SK-N-DZ (cell line): ENCODE measurements at regions not wholly inside any gene's neighbourhood (a gene's known extent, or its start where the extent isn't known, plus 50 kb on each side); places are given as distances from the start of the nearest gene placed in this dataset.
"Not testable (repeated sequence)": the region's sequence is repeated elsewhere in the genome, so short reads cannot be mapped to it uniquely, and the experiment has no call there.

Experiments used
- DNase-seq: peaks from one replicate; pipeline ENCODE4 v3.0.0-alpha.2; 2015; ENCODE audit warnings: low spot score

DNA sequence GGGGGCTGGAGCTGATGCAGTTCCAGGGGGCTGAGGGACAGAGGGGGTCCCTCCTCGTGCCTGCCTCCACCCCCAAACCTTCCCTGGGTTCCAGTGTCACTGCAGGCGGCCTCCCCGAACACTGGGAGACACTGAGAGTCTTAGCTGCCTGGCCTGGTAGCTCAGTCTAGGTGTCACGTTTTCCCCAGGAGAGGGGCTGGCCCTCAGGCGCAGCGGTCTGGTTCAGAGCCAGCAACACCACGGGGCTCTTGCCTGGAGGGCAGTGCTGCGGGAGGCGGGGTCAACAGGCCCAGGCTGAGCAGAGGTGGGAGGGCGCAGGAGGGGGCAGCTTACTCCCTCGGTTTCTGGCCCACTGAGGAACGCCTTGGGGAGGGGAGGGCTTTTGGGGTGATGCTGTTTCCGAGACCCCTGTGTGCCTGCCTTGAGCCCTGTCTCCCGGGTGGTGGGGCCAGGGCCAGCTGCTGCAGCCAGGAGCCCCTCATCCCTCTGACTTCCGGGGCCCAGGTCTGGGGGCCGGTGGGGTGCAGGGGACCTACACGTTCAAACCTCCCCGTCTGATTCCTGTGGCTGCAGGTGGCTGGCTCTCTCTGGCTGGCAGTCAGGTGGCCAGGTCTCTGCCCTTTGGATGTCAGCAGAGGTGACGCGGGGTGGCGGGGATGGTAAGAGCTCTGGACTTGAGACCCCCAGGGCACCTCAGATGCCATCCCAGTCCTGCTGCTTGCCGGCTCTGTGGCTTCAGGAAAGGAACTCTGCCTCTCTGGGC is 89.3 kb upstream of the GSE1 start:
- DNase-seq, result peak; percentile 91

- DNase-seq, result no peak
Measured at GRCh38 chr16:85524365-85524629, 88.8 kb upstream of the GSE1 start.

DNA sequence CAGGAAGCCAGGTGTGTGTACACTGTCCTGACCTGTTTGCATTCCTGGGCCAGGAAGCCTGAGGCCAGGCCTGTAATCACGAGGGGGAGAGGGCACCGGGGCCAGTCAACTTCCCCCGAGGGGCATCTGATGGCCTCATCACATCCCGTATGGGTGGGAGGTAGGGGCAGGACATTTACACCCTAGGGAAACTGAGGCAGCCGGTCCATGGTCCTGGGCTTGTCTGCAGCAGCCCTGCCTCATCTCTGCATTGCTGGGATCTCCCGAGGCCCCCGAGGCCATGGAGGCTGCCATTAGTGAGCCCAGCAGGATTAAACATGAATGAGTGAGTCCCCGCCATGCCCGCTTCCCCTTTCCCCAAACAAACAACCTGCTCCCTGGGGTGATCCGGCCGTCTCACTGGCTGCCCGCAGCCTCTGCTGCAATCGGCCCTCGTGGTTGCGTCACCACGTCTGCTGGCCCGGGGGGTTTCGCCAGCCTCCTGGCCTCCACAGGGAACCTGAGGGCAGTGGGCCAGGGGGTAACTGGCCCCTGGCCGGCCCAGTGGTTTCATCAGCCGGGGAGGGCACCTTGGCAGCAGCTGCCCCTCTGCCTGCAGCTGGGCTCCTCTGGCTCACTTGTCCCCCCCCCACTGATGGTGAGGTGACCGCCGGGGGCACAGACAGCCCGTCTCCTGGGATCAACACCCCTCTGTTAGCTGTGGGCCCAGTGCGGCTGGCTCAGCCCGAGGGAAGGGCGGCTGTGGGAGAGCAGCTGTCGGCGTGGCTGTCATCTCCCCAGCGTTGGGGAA is 88.3 kb upstream of the GSE1 start:
- no peak for DNase-seq

DNA sequence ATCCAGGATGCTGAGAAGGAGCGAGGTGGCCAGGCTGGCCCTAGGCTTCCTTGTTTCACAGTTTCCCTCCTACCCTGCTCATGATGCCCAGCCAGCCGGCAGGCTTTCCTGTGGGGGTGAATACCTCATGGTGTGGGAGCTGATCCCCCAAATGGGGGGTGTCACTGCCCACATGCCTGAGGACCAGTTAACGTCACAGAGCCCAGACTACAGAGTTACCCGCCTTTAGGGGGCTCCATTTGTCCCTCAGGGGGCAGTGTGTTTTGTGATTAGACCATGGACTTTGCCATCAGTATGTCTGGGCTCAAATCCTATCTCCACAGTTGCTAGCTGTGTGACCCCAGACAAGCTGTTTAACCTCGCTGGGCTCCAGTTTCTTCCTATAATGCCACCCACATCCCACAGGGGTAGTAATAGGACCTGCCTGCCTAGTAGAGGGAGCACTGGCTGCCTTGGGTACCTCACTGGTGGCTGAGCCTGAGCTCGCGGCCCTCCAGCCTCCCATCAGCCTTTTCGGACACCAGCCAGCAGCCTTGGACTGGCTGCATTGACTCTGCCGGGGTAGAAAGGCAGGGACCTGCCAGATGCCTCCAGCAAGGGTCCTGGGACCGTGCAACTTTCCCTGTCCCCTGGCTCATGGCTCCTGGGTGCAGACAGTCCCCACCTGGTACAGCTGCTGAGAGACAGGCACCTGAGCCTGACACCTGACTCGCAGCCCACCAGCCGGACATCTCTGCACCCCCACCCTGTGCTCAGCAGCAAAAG is 87.5 kb upstream of the GSE1 start:
- DNase-seq, result no peak

DNA sequence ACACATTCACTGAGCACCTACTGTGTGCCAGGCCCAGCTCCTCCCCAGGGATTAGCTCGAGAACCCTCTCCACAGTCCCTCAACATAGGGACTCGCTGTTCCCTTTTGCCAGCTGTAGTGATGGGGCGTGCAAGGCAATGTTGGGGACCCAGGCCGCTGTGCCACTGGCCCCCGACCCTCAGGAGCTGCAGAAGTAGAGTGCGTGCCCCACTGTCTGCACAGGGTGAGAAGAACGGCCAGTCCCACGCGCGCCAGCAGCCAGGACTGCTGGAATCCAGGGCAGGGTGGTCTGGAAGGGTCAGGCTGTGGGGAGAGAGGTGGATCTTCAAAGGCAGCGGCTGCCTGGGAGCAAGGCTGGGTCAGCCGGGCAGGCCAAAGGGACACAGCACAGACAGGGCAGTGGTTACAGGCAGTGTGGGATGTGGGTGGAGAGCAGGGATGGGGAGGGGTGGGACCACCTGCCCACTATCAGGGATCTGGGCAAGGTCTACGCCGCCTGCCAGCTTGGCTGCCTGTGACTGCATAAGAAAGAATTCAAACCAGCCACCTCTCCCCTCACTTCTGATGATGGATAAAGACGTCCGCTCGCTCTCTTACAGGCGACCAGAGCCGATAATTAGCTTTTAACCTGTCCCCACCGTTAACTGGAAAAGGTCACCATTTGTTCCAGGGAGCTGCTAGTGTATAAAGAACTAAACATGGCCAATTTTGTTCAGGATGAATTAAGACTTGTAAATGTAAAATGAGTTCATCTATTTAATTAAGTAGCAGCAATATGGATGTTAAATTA is 86.7 kb upstream of the GSE1 start:
- peak; percentile 53 for DNase-seq

- no peak for DNase-seq
Measured at GRCh38 chr16:85527042-85527766, 85.9 kb upstream of the GSE1 start.

DNA sequence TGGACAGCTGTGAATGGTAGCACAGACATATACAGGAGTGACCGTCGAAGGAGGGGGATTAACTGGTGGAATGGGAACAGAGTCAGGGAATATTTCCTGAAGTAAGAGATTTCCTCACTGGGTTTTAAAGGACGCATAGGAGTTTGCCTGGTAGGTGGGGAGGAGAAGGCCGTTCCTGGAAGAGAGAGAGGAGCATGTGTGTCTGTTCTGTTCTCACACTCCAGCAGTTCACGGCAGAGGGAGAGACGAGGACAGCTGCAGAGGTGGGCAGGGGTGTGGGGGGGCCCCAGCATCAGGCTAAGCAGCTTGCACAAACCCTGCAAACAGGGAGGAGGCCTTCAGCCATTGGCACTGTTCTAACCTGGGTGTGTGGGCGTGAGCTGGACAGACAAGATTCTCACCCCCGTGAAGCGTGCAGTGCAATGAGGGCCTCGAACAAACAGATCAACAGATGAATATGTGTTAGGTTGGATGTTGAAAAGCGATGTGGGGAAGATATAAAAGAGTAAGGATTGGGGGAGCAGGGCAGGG is 85.3 kb upstream of the GSE1 start:
- no peak for DNase-seq

- peak; percentile 72 for DNase-seq
Measured at GRCh38 chr16:85528528-85529387, 84.4 kb upstream of the GSE1 start.

DNA sequence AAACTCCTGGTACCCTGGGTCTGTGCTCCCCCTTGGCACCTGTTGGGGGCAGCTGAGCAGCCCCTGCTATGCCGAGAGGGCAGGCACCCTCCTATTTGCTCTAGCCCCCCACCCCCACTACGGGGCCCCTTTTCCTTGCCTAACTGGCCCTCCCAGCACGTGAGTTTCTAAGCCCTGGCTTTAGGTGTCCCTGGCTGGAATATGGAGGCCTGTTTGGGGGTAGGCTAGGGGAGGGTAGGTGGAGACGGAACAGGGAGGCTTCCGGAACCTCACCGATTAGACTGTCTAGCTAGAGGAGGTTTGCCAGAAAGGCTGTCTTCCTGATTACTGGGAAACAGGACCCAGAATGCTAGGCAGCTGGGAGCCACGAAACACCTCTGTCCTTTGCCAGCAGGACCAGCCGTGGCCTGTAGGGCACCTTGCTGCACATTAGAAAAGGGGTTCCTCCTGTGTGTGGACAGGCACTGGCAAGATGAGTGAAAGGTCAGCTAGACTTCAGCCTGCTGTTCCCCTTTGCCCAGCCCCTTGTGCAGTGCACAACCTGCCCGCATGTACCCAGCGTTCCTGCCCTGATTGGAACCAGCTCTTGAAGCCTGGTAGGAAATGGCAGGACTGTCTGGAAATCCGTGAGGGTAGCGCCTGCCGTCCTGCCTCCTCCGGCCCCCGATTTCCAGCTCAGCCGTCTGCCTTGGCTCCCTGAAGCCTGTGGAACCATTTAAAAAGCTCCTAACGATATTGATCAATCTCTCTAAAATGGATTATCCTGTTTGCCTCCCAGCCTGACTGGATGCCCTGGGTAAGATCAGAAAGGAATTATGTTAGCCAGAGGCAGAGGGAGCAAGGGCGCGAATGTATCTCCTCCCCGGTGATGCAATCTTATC is 83.4 kb upstream of the GSE1 start:
- peak; percentile 95 for DNase-seq

DNA sequence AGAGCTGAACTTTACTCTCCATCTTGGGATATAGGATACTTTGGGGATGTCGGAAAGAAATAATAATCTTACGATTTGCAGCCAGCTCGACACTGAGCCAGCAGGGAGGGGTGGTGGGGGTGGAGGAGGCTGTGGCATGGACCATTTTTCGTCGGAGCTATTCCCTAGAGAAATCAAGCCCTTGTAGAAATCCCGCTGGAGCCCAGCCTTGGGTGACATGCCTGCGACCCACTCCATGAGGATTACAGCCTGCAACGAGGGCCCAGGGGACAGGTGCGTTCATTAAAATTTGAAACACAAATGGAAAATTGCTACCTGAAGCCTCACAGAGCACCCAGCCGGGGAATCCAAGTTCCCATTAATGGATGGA is 82.8 kb upstream of the GSE1 start:
- no peak for DNase-seq

GRCh38 chr16:85531516-85531915 is 81.6 kb upstream of the GSE1 start:
- no peak for DNase-seq

DNA sequence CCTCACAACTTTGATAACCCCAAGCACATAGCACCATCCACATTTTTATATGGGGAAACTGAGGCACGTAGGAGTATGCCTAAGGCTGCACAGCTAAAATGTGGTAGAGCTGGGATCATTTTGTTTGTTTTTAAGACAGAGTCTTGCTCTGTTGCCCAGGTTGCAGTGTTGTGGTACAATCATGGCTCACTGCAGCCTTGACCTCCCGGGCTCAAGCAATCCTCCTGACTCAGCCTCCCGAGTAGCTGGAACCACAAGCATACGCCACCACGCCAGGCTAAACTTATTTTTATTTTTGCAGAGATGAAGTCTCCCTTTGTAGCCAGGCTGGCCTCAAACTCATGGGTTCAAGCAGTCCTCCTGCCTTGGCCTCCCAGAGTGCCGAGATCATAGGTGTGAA is 81.0 kb upstream of the GSE1 start:
- no peak for DNase-seq

- DNase-seq, result not testable (repeated sequence)
Measured at GRCh38 chr16:85533593-85533992, 79.5 kb upstream of the GSE1 start.

DNA sequence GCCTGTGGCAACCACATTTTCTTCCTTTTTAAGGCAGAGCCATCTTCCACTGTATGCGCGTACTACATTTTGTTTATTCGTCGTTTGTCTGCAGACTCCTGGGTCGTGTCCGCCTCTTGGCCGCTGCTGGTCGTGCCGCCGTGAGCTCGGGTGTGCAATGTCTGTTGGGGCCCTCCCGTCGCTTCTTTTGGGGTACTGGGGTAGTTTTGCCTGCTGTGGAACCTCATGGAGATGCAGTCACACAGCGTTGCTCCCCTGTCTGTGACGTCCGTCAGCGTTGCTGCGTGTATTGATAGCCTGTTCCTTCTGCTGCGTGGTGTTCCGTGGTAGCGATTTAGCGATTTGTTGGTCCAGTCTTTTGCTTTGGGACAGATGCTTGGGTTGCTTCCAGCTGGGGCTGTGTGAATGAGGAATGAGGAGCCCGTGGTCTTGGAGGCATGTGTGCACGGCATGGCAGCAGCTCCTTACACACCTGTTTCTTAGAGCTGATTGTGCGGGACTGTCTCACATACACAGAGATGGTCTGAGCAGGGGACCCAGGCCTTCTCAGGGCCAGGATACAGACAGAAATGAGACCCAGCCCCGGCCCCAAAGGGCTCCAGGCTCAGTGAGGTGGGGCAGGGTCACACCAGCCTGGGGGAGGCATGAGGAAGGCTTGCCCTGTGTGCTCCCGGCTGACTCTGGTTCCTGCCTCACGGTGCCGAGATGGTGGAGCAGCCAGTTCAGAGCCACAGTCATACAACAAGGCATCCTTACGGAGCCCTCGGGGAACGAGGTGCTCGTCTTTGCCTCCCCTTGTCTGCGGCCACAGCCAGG is 78.4 kb upstream of the GSE1 start:
- no peak for DNase-seq

DNA sequence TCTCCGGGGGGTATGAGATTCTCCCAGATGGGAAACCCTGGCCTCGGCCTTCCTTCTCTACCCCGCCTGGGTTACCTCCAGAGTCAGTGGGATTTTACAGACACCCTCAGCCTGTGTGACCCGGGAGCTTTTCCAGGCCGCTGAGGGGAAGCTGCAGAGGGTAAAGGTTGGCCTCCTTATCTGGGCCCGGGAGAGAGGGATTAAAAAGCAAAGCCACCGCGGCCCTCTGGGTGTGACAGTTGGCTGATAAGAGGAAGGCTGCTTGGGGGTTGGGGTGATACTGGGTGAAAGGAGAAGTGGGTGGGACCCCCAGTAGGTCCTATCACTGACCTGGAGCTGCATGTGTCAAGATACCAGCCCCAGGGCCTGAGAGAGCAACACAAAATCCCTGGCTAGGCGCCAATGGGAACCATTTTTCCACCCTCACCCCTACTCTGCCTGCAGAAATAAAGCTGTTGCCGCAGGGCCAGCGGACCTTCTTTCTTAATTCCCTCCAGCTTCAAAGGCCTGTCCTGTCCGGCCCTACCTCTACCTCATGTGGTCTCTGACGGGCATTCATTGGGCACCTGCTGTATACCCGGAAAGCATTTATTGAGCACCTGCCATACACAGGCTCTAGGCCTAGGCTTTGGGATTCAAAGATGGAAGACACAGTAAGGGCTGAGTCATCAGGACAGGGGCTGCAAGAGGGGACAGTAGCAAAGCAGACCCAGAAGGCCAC is 77.6 kb upstream of the GSE1 start:
- DNase-seq, result no peak

GRCh38 chr16:85536073-85536410 is 77.1 kb upstream of the GSE1 start:
- DNase-seq, result no peak
